GM12872 (cell line): ENCODE measurements at regions not wholly inside any gene's neighbourhood (a gene's known extent, or its start where the extent isn't known, plus 50 kb on each side); places are given as distances from the start of the nearest gene placed in this dataset.

Source experiments
- TF ChIP-seq, protein P1 (sequence below): IDR thresholded peaks from 3 replicates; pipeline ENCODE4 v1.5.1; 2011; ENCODE audit warnings: low read depth, mild to moderate bottlenecking, low read length, moderate library complexity; ENCODE audit not compliant: insufficient read depth

DNA sequence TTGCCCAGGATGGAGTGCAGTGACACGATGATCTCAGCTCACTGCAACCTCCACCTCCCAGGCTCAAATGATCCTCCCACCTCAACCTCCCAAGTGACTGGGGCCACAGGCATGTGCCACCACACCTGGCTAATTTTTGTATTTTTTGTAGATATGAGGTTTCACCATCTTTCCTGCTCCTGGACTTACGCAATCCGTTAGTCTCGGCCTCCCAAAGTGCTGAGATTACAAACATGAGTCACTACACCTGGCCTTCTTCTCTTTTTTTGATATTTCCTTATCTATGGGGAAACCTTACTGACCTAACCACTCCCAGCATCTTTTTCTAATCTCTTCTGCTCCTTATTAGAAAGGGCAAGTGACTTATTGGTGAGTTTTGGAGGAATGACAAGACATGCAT lies 121.7 kb upstream of the CHORDC1 start:
- TF ChIP-seq, protein P1, sequence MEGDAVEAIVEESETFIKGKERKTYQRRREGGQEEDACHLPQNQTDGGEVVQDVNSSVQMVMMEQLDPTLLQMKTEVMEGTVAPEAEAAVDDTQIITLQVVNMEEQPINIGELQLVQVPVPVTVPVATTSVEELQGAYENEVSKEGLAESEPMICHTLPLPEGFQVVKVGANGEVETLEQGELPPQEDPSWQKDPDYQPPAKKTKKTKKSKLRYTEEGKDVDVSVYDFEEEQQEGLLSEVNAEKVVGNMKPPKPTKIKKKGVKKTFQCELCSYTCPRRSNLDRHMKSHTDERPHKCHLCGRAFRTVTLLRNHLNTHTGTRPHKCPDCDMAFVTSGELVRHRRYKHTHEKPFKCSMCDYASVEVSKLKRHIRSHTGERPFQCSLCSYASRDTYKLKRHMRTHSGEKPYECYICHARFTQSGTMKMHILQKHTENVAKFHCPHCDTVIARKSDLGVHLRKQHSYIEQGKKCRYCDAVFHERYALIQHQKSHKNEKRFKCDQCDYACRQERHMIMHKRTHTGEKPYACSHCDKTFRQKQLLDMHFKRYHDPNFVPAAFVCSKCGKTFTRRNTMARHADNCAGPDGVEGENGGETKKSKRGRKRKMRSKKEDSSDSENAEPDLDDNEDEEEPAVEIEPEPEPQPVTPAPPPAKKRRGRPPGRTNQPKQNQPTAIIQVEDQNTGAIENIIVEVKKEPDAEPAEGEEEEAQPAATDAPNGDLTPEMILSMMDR, result no peak

DNA sequence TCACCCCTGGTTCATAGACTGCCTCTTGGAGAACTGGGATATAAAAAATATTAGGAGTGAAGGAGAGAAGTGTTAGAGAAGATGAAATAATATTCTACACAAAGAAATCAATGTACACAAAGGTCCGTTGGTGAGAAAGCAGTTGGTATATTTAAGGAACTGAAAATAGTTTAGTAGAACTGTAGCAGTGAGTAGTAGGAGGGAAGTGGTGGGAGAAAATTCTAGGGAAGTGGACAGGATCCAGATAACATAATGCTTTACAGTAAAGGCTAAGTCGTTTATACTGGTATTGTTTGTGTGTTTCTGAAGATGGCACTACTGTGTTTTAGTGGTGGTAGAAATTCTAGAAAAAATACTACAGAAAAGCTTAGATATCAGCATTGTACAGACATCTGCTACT lies 120.8 kb upstream of the CHORDC1 start:
- TF ChIP-seq, protein P1, result no peak

DNA sequence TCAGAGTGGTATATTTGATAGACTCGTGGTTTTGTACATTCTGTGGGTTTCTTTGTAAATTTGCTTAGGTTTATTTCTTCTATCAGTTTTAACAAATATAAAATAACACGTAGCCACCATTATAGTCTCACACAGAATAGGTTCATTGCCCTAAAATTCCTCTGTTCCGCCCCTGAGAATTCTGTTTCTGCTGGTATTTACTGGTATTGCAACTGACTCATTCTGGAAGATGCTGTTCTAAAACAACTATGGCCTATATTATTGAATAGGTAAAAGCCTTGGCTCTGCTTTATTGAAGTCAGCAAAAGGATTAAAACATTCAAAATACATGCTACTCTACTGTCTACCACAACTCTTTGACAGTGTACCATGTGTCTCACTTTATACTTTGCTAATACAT lies 119.1 kb upstream of the CHORDC1 start:
- TF ChIP-seq, protein P1, result no peak

DNA sequence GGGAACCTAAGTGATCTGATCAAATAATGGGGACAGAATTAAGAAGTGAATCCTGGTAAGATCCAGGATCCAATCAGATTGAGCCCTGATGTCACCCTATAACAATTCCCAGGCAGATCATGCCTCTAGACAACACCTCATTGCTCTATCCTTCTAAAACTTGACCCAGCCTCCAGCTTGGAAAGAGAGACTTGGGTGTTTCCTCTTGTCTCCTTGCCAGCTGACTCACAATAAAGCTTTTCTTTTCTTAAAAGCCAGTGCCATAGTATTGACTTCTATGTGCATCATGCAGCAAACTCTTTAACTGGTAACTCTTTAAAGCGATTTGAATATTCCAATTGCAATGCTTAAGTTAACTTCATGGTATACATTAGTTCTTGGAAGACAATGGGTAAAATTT lies 109.6 kb upstream of the CHORDC1 start:
- TF ChIP-seq, protein P1, result no peak

DNA sequence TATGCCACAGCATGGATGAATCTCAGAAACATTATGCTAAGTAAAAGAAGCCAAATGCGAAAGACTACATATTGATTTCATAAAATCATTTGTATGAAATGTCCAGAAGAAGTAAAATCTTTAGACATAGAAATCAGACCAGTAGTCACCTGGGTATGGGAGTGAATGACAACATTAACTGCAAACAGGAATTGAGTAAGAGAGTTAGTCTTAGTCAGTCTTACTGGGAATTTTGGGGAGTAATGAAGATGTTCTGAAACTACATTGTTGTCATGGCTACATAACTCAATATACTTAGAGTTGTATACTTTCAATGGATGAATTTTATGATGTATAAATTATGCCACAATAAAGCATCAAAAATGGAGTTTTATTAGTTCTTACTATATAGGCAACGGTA lies 107.8 kb upstream of the CHORDC1 start:
- TF ChIP-seq, protein P1, result no peak

DNA sequence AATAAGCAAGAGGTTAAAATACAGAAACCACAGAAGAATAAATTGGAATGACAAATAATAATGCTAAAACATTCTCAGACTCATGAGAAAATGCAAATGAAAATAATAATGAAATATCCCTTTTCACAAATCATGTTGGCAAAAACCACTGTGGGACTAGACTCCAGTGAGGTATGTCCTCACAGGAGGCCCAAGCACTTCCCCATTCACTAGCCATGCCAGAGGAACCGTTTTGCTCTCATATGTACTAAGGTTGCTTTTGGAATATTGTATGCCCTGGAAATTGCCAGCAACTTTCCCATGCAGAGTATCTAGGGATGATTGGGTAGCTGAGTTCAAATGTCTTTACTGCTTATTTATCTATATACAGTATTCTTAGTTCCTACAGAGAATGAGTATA lies 106.2 kb upstream of the CHORDC1 start:
- TF ChIP-seq, protein P1, result no peak

DNA sequence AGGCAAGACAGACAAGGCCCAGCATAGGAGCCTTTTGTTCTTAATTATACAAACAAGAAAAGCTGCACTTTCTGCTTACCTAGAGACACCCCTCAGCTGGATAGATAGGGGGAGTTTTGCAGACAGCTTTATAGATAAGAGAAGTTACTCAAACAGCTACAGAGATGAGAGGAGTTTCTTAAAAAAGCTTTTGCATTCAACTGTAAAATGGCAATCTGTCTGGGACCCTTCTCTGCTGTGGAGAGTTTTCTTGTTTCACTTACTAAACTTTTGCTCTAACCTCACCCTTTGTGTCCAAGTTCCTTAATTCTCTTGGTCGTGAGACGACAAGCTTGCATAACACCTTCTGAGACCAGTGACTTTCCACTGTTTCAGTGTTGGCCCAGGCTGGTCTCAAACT lies 103.8 kb upstream of the CHORDC1 start:
- TF ChIP-seq, protein P1, result no peak

DNA sequence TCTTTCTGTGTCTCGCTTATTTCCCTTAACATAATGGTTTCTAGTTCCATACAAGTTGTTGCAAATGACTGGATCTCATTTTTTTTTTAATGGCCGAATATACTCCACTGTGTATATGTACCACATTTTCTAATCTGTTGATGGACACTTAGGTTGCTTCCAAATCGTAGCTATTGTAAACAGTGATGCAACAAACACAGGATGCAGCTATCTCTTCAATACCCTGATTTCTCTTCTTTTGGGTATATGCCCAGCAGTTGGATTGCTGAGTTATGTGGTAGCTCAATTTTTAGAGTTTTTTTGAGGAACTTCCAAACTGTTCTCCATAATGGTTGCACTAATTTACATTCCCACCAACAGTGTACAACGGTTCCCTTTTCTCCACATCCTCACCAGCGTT lies 100.4 kb upstream of the CHORDC1 start:
- TF ChIP-seq, protein P1, result no peak
